ENCODE measurements at regions not wholly inside any gene's neighbourhood (a gene's known extent, or its start where the extent isn't known, plus 50 kb on each side); places are given as distances from the start of the nearest gene placed in this dataset.

GRCh38 chr7:20534543-20534942, 80.9 kb upstream of the ABCB5 start:
- TF ChIP-seq CTCF (conservative IDR thresholded peaks at IDR 0.05 in 1 of 2, IDR thresholded peaks at IDR 0.05 in 1 of 2; ENCODE audit: extremely low read depth in 1 of 2, insufficient read depth in 1 of 2, low read depth in 1 of 2, low read length in 2 of 2) (no peak), EZH2 (IDR thresholded peaks at IDR 0.05; ENCODE audit: borderline replicate concordance, low read length) (no peak)

All from mammary epithelial cell (primary cell).